ENCODE measurements at regions not wholly inside any gene's neighbourhood (a gene's known extent, or its start where the extent isn't known, plus 50 kb on each side); places are given as distances from the start of the nearest gene placed in this dataset.

DNA sequence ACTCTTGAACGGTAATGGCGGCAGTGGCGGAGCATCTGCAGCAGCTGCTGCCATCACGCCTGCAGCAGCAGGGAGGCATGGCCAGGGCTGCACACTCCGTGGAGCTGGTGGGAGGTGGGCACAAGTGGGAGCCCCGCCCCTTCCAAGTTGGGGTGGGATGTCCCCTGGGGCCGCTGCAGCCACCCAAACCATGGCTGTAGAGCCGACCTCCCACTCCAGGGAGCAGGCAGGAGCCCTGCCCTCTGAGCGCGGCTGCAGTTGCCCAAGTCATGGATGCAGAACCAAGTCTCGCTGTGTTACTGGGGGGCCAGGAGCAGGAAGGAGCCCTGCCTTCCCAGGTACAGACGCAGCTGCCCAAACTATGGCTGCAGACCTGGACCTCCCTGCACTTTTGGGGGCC, 215.3 kb upstream of the VLDLR start:
- no peak overlapping the region for H3K4me3 ChIP-seq (ENCODE audit: low read depth, low read length)
- TF ChIP-seq, protein P1, sequence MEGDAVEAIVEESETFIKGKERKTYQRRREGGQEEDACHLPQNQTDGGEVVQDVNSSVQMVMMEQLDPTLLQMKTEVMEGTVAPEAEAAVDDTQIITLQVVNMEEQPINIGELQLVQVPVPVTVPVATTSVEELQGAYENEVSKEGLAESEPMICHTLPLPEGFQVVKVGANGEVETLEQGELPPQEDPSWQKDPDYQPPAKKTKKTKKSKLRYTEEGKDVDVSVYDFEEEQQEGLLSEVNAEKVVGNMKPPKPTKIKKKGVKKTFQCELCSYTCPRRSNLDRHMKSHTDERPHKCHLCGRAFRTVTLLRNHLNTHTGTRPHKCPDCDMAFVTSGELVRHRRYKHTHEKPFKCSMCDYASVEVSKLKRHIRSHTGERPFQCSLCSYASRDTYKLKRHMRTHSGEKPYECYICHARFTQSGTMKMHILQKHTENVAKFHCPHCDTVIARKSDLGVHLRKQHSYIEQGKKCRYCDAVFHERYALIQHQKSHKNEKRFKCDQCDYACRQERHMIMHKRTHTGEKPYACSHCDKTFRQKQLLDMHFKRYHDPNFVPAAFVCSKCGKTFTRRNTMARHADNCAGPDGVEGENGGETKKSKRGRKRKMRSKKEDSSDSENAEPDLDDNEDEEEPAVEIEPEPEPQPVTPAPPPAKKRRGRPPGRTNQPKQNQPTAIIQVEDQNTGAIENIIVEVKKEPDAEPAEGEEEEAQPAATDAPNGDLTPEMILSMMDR (IDR thresholded peaks at IDR 0.05; ENCODE audit: borderline replicate concordance, insufficient read depth, low read depth, low read length): no peak

DNA sequence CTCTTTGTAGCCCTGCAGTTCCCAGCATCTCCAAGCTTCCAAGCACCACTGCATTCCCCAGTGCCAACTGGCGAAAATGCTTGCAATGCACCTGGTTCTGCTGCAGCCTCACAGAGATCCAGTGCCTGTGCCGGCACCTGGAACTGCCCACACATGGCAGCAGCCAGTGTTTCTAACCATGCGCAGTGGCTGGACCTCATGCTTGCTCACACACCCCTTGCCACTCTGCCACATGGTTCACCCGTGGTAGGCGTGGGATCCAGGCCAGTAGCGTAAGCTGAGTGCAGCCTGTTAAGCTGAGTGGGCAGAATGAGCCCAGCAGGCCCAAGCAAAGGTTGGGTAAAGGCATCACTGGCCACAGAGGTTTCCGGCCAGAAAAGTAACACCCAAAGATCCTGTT, 214.1 kb upstream of the VLDLR start:
- TF ChIP-seq, protein P1 (IDR thresholded peaks at IDR 0.05; ENCODE audit: borderline replicate concordance, insufficient read depth, low read depth, low read length): no peak
- no peak overlapping the region for H3K4me3 ChIP-seq (ENCODE audit: low read depth, low read length)

DNA sequence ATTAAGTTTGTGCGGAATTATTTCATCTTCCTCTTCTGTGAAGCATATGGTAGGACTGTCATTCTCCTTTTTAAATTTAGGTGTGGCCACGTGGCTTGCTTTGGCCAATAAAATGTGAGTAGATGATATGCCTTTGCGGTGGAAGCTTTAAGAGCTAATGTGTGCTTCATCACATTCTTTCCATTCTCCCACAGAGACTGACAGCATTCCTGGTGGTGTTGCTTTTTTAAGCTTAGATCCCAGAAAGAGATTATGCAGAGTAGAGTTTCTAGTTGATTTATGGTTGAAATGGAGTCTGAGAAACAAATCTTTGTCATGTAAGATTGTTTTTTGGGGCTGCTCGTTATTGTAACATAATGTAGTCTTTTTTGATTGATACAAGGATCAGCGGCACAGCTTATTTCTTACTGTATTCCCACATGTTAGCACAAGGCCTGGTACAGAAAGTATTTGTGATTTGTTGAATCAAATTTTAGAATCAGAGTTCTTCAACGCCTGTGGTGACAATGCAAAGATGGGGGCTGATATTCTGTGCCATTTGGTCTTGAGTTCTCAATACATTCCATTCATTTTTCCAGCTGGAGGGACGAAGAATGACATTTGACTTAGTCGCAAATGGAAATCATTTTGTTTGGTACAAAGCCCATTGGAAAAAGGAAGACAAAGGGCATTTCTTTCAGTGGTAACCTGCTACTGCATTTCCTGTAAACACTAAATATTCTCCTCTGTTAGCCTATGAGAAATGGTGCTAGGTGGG, 209.9 kb upstream of the VLDLR start:
- no peak overlapping the region for H3K4me3 ChIP-seq (ENCODE audit: low read depth, low read length)
- TF ChIP-seq, protein P1 (IDR thresholded peaks at IDR 0.05; ENCODE audit: borderline replicate concordance, insufficient read depth, low read depth, low read length): no peak

DNA sequence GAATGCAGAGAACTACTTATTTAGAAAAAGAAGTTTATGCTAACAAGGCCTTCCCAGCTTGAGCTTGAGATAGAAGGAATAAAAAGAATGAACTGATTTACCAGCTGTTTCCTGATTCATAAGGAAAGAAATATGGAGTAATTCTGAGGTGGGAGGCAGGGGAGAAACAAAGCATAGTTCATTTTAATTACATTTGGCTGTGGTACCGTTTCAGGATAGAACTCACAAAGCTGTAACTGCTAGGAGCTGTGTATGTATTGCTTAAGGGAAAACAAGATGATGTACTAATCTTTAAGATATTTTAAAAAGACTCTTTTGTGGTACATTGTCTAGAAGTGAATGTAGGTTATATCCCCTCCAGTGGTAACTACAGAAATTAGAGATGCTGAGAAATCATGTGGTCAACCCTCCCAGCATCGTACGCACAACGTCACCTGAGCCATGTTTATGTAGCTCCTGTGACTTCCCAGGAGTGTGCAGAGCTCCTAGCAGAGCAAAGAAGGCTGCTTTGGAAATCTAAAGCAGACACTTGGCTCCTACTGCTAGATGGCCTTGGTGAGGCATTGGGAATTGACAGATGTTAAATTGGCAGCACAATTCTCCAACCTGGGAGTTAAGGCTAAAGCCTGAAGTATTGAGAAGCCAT, 208.3 kb upstream of the VLDLR start:
- no peak overlapping the region for H3K4me3 ChIP-seq (ENCODE audit: low read depth, low read length)
- TF ChIP-seq, protein P1 (IDR thresholded peaks at IDR 0.05; ENCODE audit: borderline replicate concordance, insufficient read depth, low read depth, low read length): no peak

DNA sequence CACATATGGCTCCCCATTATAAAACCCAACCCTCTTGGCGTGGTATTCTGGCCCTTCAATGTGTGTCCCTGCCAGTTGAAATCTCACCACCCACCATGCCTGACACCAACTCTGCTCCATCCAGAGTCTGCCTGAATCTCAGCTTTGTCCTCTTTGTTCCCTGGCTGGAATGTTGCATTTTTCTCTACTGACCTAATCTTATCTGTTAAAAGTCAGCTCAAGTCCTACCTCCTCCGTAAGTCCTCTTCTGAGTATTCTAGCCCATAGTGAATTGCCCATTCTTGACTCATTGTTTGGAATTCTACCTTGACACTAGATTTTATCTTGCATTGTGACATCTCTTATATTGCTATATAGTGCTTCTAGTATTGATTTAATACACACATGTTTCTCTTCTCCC, 207.1 kb upstream of the VLDLR start:
- TF ChIP-seq, protein P1 (IDR thresholded peaks at IDR 0.05; ENCODE audit: borderline replicate concordance, insufficient read depth, low read depth, low read length): no peak
- no peak overlapping the region for H3K4me3 ChIP-seq (ENCODE audit: low read depth, low read length)

DNA sequence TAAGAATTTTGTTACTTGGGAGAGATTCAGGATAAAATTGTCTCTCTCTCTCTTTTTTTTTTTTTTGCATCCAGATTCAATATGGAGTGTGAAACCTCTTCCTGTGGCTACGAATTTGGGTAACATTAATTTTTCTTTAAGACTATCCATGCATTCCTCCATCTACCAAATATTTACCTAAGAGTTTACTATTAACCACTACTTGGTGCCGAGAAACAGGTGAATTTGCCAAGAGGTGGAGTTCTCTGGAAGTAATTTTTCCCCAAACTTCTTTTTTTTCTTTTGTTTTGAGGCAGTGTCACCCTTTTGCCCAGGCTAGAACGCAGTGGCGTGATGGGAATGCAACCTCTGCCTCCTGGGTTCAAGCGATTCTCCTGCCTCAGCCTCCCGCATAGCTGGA, 206.3 kb upstream of the VLDLR start:
- TF ChIP-seq, protein P1 (IDR thresholded peaks at IDR 0.05; ENCODE audit: borderline replicate concordance, insufficient read depth, low read depth, low read length): no peak
- H3K4me3 ChIP-seq (ENCODE audit: low read depth, low read length): no peak overlapping the region

DNA sequence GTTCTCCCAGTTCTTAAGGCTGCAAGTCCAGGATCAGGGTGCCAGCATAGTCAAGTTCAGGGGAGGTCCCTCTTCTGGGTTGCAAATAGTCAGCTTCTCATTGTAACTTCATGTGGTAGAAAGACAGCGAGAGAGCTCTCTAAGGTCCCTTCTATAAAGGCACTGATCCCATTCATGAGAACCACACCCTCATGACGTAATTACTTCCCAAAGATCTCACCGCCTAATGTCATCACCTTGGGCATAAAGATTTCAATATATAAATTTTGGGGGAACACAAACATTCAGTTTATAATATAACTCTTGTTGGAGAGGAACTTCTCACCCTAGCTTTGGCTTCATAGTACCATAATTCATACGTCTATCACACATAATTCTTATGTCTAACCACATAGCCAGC, 203.9 kb upstream of the VLDLR start:
- H3K4me3 ChIP-seq (ENCODE audit: low read depth, low read length): no peak overlapping the region
- TF ChIP-seq, protein P1 (IDR thresholded peaks at IDR 0.05; ENCODE audit: borderline replicate concordance, insufficient read depth, low read depth, low read length): no peak
